IMR-90 (cell line): ENCODE measurements at regions not wholly inside any gene's neighbourhood (a gene's known extent, or its start where the extent isn't known, plus 50 kb on each side); places are given as distances from the start of the nearest gene placed in this dataset.

Source experiments
- ATAC-seq: fragments of 200-7000 bp; cut with Tn5 transposase; 2 replicates; pipeline ENCODE4 v1.9.1; 2020; ENCODE audit warnings: low read depth, mild to moderate bottlenecking, moderate library complexity
- BruUV-seq: library from RNA; stranded (reverse); fragments of 400-500 nt; replicated peaks from 2 replicates; lab custom pipeline; 2021; lab: Mats Ljungman, UMichigan
- CTCF ChIA-PET: fragments of 300-600 bp; formaldehyde crosslinking; extraction: SDS; loops from one replicate; lab custom pipeline; 2021; ENCODE audit warnings: antibody characterized with exemption; lab: Yijun Ruan, JAX
- POLR2A ChIA-PET: fragments of 300-600 bp; sonication (Branson Sonifier 250); formaldehyde crosslinking; loops from one replicate; lab custom pipeline; 2022; ENCODE audit warnings: antibody characterized with exemption; ENCODE audit not compliant: unreplicated experiment; lab: Charles Lee
- DNase-seq: peaks from one replicate; pipeline ENCODE4 v3.0.0; 2013
- H2AFZ ChIP-seq: replicated peaks from 2 replicates; pipeline ENCODE3; 2013; ENCODE audit warnings: low read length, mild to moderate bottlenecking; ENCODE audit not compliant: poor library complexity
- H2AK5ac ChIP-seq: 2 replicates; pipeline ENCODE4 v1.6.1; 2013; ENCODE audit warnings: low read depth, low read length, inconsistent platforms
- H2AK9ac ChIP-seq: replicated peaks from 2 replicates; pipeline ENCODE3; 2013; ENCODE audit warnings: mild to moderate bottlenecking, low read depth, low read length, moderate library complexity; ENCODE audit not compliant: poor library complexity
- H2BK120ac ChIP-seq: 2 replicates; pipeline ENCODE4 v1.6.1; 2013; ENCODE audit warnings: low read depth, low read length, inconsistent platforms
- H2BK15ac ChIP-seq: 3 replicates; pipeline ENCODE4 v1.6.1; 2013; ENCODE audit warnings: low read depth, low read length, inconsistent platforms
- H2BK20ac ChIP-seq: 2 replicates; pipeline ENCODE4 v1.6.1; 2013; ENCODE audit warnings: low read depth, mild to moderate bottlenecking, inconsistent platforms, low read length, moderate library complexity
- H2BK5ac ChIP-seq: 2 replicates; pipeline ENCODE4 v1.6.1; 2013; ENCODE audit warnings: mild to moderate bottlenecking, low read depth, low read length, inconsistent platforms; ENCODE audit not compliant: poor library complexity, severe bottlenecking
- H3K14ac ChIP-seq: replicated peaks from 2 replicates; pipeline ENCODE4 v1.6.1; 2013; ENCODE audit warnings: low read depth, low read length, inconsistent platforms
- H3K18ac ChIP-seq: 2 replicates; pipeline ENCODE4 v1.6.1; 2013; ENCODE audit warnings: low read depth, low read length, control low read depth
- H3K23ac ChIP-seq: 2 replicates; pipeline ENCODE4 v1.6.1; 2013; ENCODE audit warnings: low read depth, low read length, inconsistent platforms
- H3K27ac ChIP-seq: 2 replicates; pipeline ENCODE4 v1.5.1; 2013; ENCODE audit warnings: mild to moderate bottlenecking, control low read depth, low read length; ENCODE audit not compliant: insufficient read depth
- H3K27me3 ChIP-seq: 2 replicates; pipeline ENCODE4 v1.6.1; 2013; ENCODE audit warnings: low read length; ENCODE audit not compliant: control insufficient read depth, insufficient read depth
- H3K36me3 ChIP-seq: 2 replicates; pipeline ENCODE4 v1.6.1; 2013; ENCODE audit warnings: low read length, mixed read lengths; ENCODE audit not compliant: control insufficient read depth, insufficient read depth
- H3K4ac ChIP-seq: 2 replicates; pipeline ENCODE4 v1.6.1; 2013; ENCODE audit warnings: low read depth, low read length, inconsistent platforms
- H3K4me1 ChIP-seq: 2 replicates; pipeline ENCODE4 v1.6.1; 2013; ENCODE audit warnings: low read length, mixed read lengths; ENCODE audit not compliant: control insufficient read depth, insufficient read depth
- H3K4me2 ChIP-seq: 2 replicates; pipeline ENCODE4 v1.6.1; 2013; ENCODE audit warnings: low read depth, mild to moderate bottlenecking, control low read depth, low read length, moderate library complexity
- H3K4me3 ChIP-seq: 2 replicates; pipeline ENCODE4 v1.5.1; 2013; ENCODE audit warnings: low read depth, mild to moderate bottlenecking, control low read depth, low read length, moderate library complexity; ENCODE audit not compliant: insufficient read depth
- H3K56ac ChIP-seq: 2 replicates; pipeline ENCODE4 v1.6.1; 2013; ENCODE audit warnings: low read length, inconsistent platforms; ENCODE audit not compliant: insufficient read depth; ENCODE audit errors: extremely low read depth
- H3K79me1 ChIP-seq, 2 experiments: 2 replicates each; pipeline ENCODE4 v1.6.1; 2013; ENCODE audit warnings: low read length in 2 of 2, inconsistent platforms in 1 of 2, low read depth in 1 of 2
- H3K9ac ChIP-seq: 2 replicates; pipeline ENCODE4 v1.6.1; 2013; ENCODE audit warnings: low read depth, low read length, control low read depth
- H3K9me1 ChIP-seq: 2 replicates; pipeline ENCODE4 v1.6.1; 2013; ENCODE audit warnings: low read length, inconsistent platforms; ENCODE audit not compliant: insufficient read depth
- H3K9me3 ChIP-seq: 2 replicates; pipeline ENCODE4 v1.6.1; 2013; ENCODE audit warnings: low read length; ENCODE audit not compliant: control insufficient read depth, insufficient read depth
- H4K20me1 ChIP-seq: 2 replicates; pipeline ENCODE4 v1.6.1; 2013; ENCODE audit warnings: low read length, inconsistent platforms; ENCODE audit not compliant: insufficient read depth
- H4K5ac ChIP-seq: 2 replicates; pipeline ENCODE4 v1.6.1; 2013; ENCODE audit warnings: mild to moderate bottlenecking, low read depth, low read length, control low read depth
- H4K8ac ChIP-seq, 2 experiments: 2 replicates each; pipeline ENCODE4 v1.6.1; 2013; ENCODE audit warnings: low read depth in 2 of 2, low read length in 2 of 2, control low read depth in 1 of 2, inconsistent platforms in 1 of 2
- H4K91ac ChIP-seq: 2 replicates; pipeline ENCODE4 v1.6.1; 2013; ENCODE audit warnings: low read depth, low read length, inconsistent platforms; ENCODE audit not compliant: insufficient read depth
- CTCF ChIP-seq: conservative IDR thresholded peaks from 2 replicates; pipeline ENCODE4 v1.5.1; 2012; ENCODE audit warnings: mild to moderate bottlenecking, low read depth, low read length, improper control_type of control experiment
- MAFK ChIP-seq: IDR thresholded peaks from 2 replicates; pipeline ENCODE4 v1.6.1; 2012; ENCODE audit warnings: low read depth, low read length, improper control_type of control experiment
- MAZ ChIP-seq: IDR thresholded peaks from 2 replicates; pipeline ENCODE4 v1.6.1; 2012; ENCODE audit warnings: low read depth, mild to moderate bottlenecking, low read length, improper control_type of control experiment, moderate library complexity, borderline replicate concordance
- MXI1 ChIP-seq: IDR thresholded peaks from 2 replicates; pipeline ENCODE4 v1.6.1; 2012; ENCODE audit warnings: low read depth, mild to moderate bottlenecking, low read length, moderate library complexity, borderline replicate concordance
- RAD21 ChIP-seq: IDR thresholded peaks from 2 replicates; pipeline ENCODE4 v1.6.1; 2012; ENCODE audit warnings: low read length, improper control_type of control experiment
- SMC3 ChIP-seq: fragments of 150-350 bp; IDR thresholded peaks from 2 replicates; pipeline ENCODE4 v1.6.1; 2016; ENCODE audit warnings: low read depth, mild to moderate bottlenecking, antibody characterized with exemption, low read length, moderate library complexity
- WGBS, 2 experiments: methylation state at CpG; one replicate each; pipeline versions ENCODE4 v1.1.5 to v1.1.7; 2013; ENCODE audit warnings: missing lambda C conversion rate in 2 of 2; ENCODE audit not compliant: insufficient read length in 1 of 2; ENCODE audit errors: extremely low coverage in 2 of 2; 5-methylcytosine and 5-hydroxymethylcytosine counted together
- dilution Hi-C: fragments of 300-500 bp; cut with HindIII; formaldehyde crosslinking; loops from one replicate; pipeline ENCODE4 v1.14.3; 2018; ENCODE audit warnings: low sequenced_read_pairs; ENCODE audit not compliant: unreplicated experiment
- in situ Hi-C: fragments of 300-500 bp; cut with MboI; formaldehyde crosslinking; loops from 3 replicates; pipeline ENCODE4 v1.14.3; 2019; ENCODE audit warnings: low sequenced_read_pairs, inconsistent platforms, mixed read lengths
- intact Hi-C: fragments of 100-400 bp; cut with micrococcal nuclease; formaldehyde crosslinking; loops from 2 replicates; pipeline ENCODE4 v1.10.0; 2022

GRCh38 chr12:89825591-89826449 is 117.2 kb upstream of the ATP2B1 start:
- H3K23ac ChIP-seq, result no peak overlapping the region
- no peaks in the 10 kb centered on the region for H3K27me3 ChIP-seq
- no peaks in the 10 kb centered on the region for H4K20me1 ChIP-seq
- ChIA-PET CTCF (interaction anchor here (1.4 kb wide), 1 partner anchor 13 kb away, joined by 3 read pairs; no protein-coding TSS in a partner anchor), POLR2A (no interaction called here)
- DNase-seq (peak; percentile 4), ATAC-seq (no peak)
- no peaks in the 10 kb centered on the region for H3K79me1 ChIP-seq
- BruUV-seq, result no TSS peak
- no peak overlapping the region for H4K91ac ChIP-seq
- peak overlapping the region; percentile 8; the same call in 1 of the 2 replicates for H2BK20ac ChIP-seq
- H3K9me1 ChIP-seq, result no peaks in the 10 kb centered on the region; the same call in 1 of the 2 replicates
- no peak overlapping the region for H3K4me3 ChIP-seq
- no peak overlapping the region for H3K56ac ChIP-seq
- intact Hi-C loops (loop anchor here (5.0 kb wide), 1 partner anchor 106 kb away; no protein-coding TSS in a partner anchor), in situ Hi-C loops (no loop called here), dilution Hi-C loops (no loop called here)
- H2AK9ac ChIP-seq, result no peak overlapping the region
- no peak overlapping the region for H3K14ac ChIP-seq
- H2BK120ac ChIP-seq, result no peak overlapping the region
- no peaks in the 10 kb centered on the region for H3K9me3 ChIP-seq
- no CpG with 5 or more reads among the region's 6 CpGs for WGBS, 2 experiments
- H4K8ac ChIP-seq, result no peak overlapping the region
- H2AK5ac ChIP-seq, result no peak overlapping the region
- no peak overlapping the region for H2BK5ac ChIP-seq
- H4K5ac ChIP-seq, result no peak overlapping the region
- no peaks in the 10 kb centered on the region for H3K4me1 ChIP-seq
- no peak overlapping the region for H3K9ac ChIP-seq
- no peak for TF ChIP-seq MXI1
- no peak for TF ChIP-seq RAD21
- TF ChIP-seq MAZ, result no peak
- TF ChIP-seq CTCF, result no peak
- no peak for TF ChIP-seq MAFK
- TF ChIP-seq SMC3, result no peak
- H2AFZ ChIP-seq, result no peak overlapping the region
- no peak overlapping the region for H3K27ac ChIP-seq
- H3K4me2 ChIP-seq, result no peak overlapping the region
- H3K36me3 ChIP-seq, result no peaks in the 10 kb centered on the region
- H3K18ac ChIP-seq, result no peak overlapping the region
- H3K4ac ChIP-seq, result 0 out of 2 replicates have a peak overlapping the region, but pooled peaks have one; percentile 11
- H2BK15ac ChIP-seq, result no peak overlapping the region
